Astrocyte (in vitro differentiated cells and primary cell): ENCODE measurements at regions not wholly inside any gene's neighbourhood (a gene's known extent, or its start where the extent isn't known, plus 50 kb on each side); places are given as distances from the start of the nearest gene placed in this dataset.

ENCODE experiments used
- DNase-seq: peaks from one replicate; pipeline ENCODE4 v3.0.0-alpha.2; 2010; ENCODE audit warnings: low read depth
- FAIRE-seq: peaks from 2 replicates; lab custom pipeline; 2011; peaks lifted over from hg19 to GRCh38; lab: Jason Lieb, UNC
- H2AFZ ChIP-seq: 2 replicates; pipeline ENCODE4 v1.6.0; 2012; ENCODE audit warnings: low read depth, low read length, inconsistent platforms
- H3K27ac ChIP-seq: 2 replicates; pipeline ENCODE4 v1.5.1; 2011; ENCODE audit warnings: low read depth, low read length, inconsistent platforms
- H3K27me3 ChIP-seq: 2 replicates; pipeline ENCODE4 v1.6.0; 2011; ENCODE audit warnings: low read length, inconsistent platforms; ENCODE audit not compliant: insufficient read depth
- H3K36me3 ChIP-seq: 2 replicates; pipeline ENCODE4 v1.5.1; 2011; ENCODE audit warnings: low read length, inconsistent platforms; ENCODE audit not compliant: insufficient read depth
- H3K4me1 ChIP-seq: 2 replicates; pipeline ENCODE4 v1.5.1; 2011; ENCODE audit warnings: low read length, inconsistent platforms; ENCODE audit not compliant: insufficient read depth
- H3K4me2 ChIP-seq: 2 replicates; pipeline ENCODE4 v1.6.0; 2012; ENCODE audit warnings: low read length, inconsistent platforms
- H3K4me3 ChIP-seq: 2 replicates; pipeline ENCODE4 v1.5.1; 2011; ENCODE audit warnings: low read depth, mild to moderate bottlenecking, low read length, inconsistent platforms; ENCODE audit not compliant: insufficient read depth
- H3K79me2 ChIP-seq: 2 replicates; pipeline ENCODE4 v1.6.0; 2012; ENCODE audit warnings: mild to moderate bottlenecking, low read length, inconsistent platforms; ENCODE audit not compliant: insufficient read depth
- H3K9ac ChIP-seq: 2 replicates; pipeline ENCODE4 v1.6.0; 2012; ENCODE audit warnings: mild to moderate bottlenecking, low read length, inconsistent platforms
- H3K9me3 ChIP-seq: 2 replicates; pipeline ENCODE4 v1.5.1; 2012; ENCODE audit warnings: low read depth, mild to moderate bottlenecking, low read length, inconsistent platforms; ENCODE audit not compliant: insufficient read depth
- H4K20me1 ChIP-seq: 2 replicates; pipeline ENCODE4 v1.6.0; 2012; ENCODE audit warnings: low read length, inconsistent platforms; ENCODE audit not compliant: insufficient read depth
- H3K27ac Mint-ChIP-seq: one replicate; pipeline ENCODE4 v1.8.0; 2021; ENCODE audit warnings: mild to moderate bottlenecking, mixed read lengths; ENCODE audit not compliant: unreplicated experiment
- H3K27me3 Mint-ChIP-seq: one replicate; pipeline ENCODE4 v1.8.0; 2021; ENCODE audit warnings: low read depth, mixed read lengths; ENCODE audit not compliant: unreplicated experiment
- H3K36me3 Mint-ChIP-seq: one replicate; pipeline ENCODE4 v1.8.0; 2021; ENCODE audit warnings: low read depth, mixed read lengths; ENCODE audit not compliant: unreplicated experiment
- H3K4me1 Mint-ChIP-seq: one replicate; pipeline ENCODE4 v1.8.0; 2021; ENCODE audit warnings: low read depth, mixed read lengths; ENCODE audit not compliant: unreplicated experiment
- H3K4me3 Mint-ChIP-seq: one replicate; pipeline ENCODE4 v1.8.0; 2021; ENCODE audit warnings: mild to moderate bottlenecking, moderate library complexity, mixed read lengths; ENCODE audit not compliant: unreplicated experiment
- H3K9me3 Mint-ChIP-seq: one replicate; pipeline ENCODE4 v1.8.0; 2021; ENCODE audit warnings: mild to moderate bottlenecking, mixed read lengths; ENCODE audit not compliant: unreplicated experiment
- EZH2 ChIP-seq: IDR thresholded peaks from 2 replicates; pipeline ENCODE4 v1.6.1; 2012; ENCODE audit warnings: mild to moderate bottlenecking, low read length, inconsistent platforms; ENCODE audit not compliant: insufficient read depth
- TF ChIP-seq, protein P1 (sequence below): IDR thresholded peaks from 2 replicates; pipeline ENCODE4 v1.5.1; 2011; ENCODE audit warnings: low read depth, mild to moderate bottlenecking, inconsistent platforms, low read length, moderate library complexity; ENCODE audit not compliant: insufficient read depth

DNA sequence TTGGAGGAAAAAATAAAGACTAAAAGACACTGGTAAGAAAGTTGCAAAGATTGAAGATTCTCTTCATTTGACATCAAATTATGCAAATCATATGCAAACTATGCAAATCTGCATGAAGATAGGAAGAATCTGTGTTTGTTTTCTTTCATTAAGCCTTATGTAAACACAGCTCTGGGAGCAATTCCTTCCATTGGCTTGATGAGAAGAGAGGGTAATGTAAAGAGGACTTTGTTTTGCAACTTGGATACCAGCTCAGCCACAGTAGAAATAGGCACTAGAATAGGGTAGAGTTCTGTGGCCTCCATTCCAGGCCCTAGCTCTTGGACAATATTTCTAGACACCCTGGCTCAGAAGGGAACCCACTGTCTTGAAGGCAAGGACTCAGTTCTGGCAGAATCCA is 388.4 kb upstream of the RASGEF1B start:
- no peak overlapping the region for H3K27ac ChIP-seq
- Mint-ChIP-seq H3K36me3 (no peaks in the 10 kb centered on the region), H3K4me3 (no peak overlapping the region), H3K27me3 (no peaks in the 10 kb centered on the region), H3K27ac (no peak overlapping the region), H3K9me3 (peaks cover 2% of the 10 kb centered on the region), H3K4me1 (no peaks in the 10 kb centered on the region)
- H3K4me1 ChIP-seq: no peaks in the 10 kb centered on the region
- no peak overlapping the region for H3K9ac ChIP-seq
- no peaks in the 10 kb centered on the region for H3K79me2 ChIP-seq
- no peaks in the 10 kb centered on the region for H3K9me3 ChIP-seq
- no peak overlapping the region for H3K4me2 ChIP-seq
- TF ChIP-seq, protein P1, sequence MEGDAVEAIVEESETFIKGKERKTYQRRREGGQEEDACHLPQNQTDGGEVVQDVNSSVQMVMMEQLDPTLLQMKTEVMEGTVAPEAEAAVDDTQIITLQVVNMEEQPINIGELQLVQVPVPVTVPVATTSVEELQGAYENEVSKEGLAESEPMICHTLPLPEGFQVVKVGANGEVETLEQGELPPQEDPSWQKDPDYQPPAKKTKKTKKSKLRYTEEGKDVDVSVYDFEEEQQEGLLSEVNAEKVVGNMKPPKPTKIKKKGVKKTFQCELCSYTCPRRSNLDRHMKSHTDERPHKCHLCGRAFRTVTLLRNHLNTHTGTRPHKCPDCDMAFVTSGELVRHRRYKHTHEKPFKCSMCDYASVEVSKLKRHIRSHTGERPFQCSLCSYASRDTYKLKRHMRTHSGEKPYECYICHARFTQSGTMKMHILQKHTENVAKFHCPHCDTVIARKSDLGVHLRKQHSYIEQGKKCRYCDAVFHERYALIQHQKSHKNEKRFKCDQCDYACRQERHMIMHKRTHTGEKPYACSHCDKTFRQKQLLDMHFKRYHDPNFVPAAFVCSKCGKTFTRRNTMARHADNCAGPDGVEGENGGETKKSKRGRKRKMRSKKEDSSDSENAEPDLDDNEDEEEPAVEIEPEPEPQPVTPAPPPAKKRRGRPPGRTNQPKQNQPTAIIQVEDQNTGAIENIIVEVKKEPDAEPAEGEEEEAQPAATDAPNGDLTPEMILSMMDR: no peak
- H4K20me1 ChIP-seq: no peaks in the 10 kb centered on the region
- no peaks in the 10 kb centered on the region for H3K36me3 ChIP-seq
- no peak overlapping the region for H2AFZ ChIP-seq
- H3K4me3 ChIP-seq: no peak overlapping the region
- no peaks in the 10 kb centered on the region for H3K27me3 ChIP-seq
- FAIRE-seq: no peak
- no peak for DNase-seq

- Mint-ChIP-seq H3K27ac (no peak overlapping the region), H3K9me3 (peaks cover 13% of the 10 kb centered on the region), H3K4me3 (no peak overlapping the region), H3K4me1 (no peaks in the 10 kb centered on the region), H3K27me3 (no peaks in the 10 kb centered on the region), H3K36me3 (no peaks in the 10 kb centered on the region)
- no peaks in the 10 kb centered on the region for H3K9me3 ChIP-seq
- H3K4me3 ChIP-seq: no peak overlapping the region
- no peaks in the 10 kb centered on the region for H3K27me3 ChIP-seq
- FAIRE-seq (no peak), DNase-seq (no peak)
- no peak overlapping the region for H3K27ac ChIP-seq
- no peaks in the 10 kb centered on the region for H4K20me1 ChIP-seq
- TF ChIP-seq, protein P1: no peak
- no peak for TF ChIP-seq EZH2
- no peak overlapping the region for H3K4me2 ChIP-seq
- H2AFZ ChIP-seq: no peak overlapping the region
- no peak overlapping the region for H3K9ac ChIP-seq
- H3K79me2 ChIP-seq: no peaks in the 10 kb centered on the region
- H3K36me3 ChIP-seq: no peaks in the 10 kb centered on the region
- no peaks in the 10 kb centered on the region for H3K4me1 ChIP-seq
Observed at GRCh38 chr4:81854406-81854805, 382.7 kb upstream of the RASGEF1B start.

DNA sequence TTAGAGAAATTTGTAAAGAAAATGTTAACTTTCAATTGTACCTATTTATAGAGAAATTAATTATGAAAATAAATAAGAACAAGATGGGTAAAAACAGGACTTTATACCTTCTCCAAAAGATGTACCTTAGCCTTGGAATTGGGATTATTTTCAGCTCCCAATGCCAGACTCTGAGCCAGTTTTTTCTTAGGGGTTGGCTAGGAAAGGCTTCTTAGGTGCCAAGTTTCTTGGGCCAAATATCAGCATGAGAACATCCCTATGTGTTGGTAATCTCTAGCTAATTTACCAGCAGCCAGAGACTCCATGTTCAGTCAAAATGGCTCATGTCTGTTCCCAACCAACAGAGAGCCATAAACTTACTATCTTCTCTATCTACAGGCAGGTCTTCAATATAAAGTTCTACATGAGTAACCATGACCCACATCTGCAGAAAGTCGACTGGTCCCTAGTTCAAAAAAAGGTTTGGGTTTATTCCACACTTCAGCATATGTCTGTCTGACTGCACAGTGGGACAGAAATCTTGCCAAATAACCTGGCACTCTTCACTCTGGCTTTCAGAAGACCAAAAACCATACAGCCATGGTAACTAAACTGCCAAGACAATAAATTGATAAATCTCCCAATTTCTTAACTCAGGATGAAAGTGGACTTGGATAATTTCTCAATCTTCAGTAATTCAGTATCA is 380.5 kb upstream of the RASGEF1B start:
- Histone ChIP-seq H3K9me3 (no peaks in the 10 kb centered on the region), H3K27me3 (no peaks in the 10 kb centered on the region), H3K36me3 (no peaks in the 10 kb centered on the region), H3K9ac (no peak overlapping the region), H3K79me2 (no peaks in the 10 kb centered on the region), H3K4me3 (no peak overlapping the region), H3K4me1 (no peaks in the 10 kb centered on the region), H4K20me1 (no peaks in the 10 kb centered on the region), H3K4me2 (no peak overlapping the region), H3K27ac (no peak overlapping the region), H2AFZ (no peak overlapping the region)
- Mint-ChIP-seq H3K27me3 (no peaks in the 10 kb centered on the region), H3K9me3 (peaks cover 11% of the 10 kb centered on the region), H3K36me3 (no peaks in the 10 kb centered on the region), H3K4me3 (no peak overlapping the region), H3K4me1 (no peaks in the 10 kb centered on the region), H3K27ac (no peak overlapping the region)
- FAIRE-seq (no peak), DNase-seq (no peak)
- TF ChIP-seq, protein P1: no peak
- TF ChIP-seq EZH2: no peak
